Left lung (tissue), 4 donors: ENCODE measurements at regions not wholly inside any gene's neighbourhood (a gene's known extent, or its start where the extent isn't known, plus 50 kb on each side); places are given as distances from the start of the nearest gene placed in this dataset.
A peak's percentile ranks its signal among the peaks of the same experiment; 100 is the strongest.

Source experiments
- ATAC-seq: fragments of 200-7000 bp; cut with Tn5 transposase; one replicate; pipeline ENCODE4 v1.9.1; 2020; ENCODE audit warnings: moderate library complexity
- DNase-seq, 4 donors: peaks; one replicate each; pipeline ENCODE4 v3.0.0-alpha.2; 2013 to 2020
- H3K27ac ChIP-seq, 2 donors: fragments of 200-600 bp; sonication (generic) in 1 of 2; one replicate each; pipeline versions ENCODE4 v1.5.0 to v1.8.0; 2020 to 2021
- H3K27me3 ChIP-seq, 2 donors: fragments of 200-600 bp; sonication (generic) in 1 of 2; one replicate each; pipeline versions ENCODE4 v1.5.0 to v1.8.0; 2020 to 2021
- H3K36me3 ChIP-seq, 2 donors: fragments of 200-600 bp; sonication (generic) in 1 of 2; one replicate each; pipeline versions ENCODE4 v1.5.0 to v1.8.0; 2020 to 2021
- H3K4me1 ChIP-seq, 2 donors: fragments of 200-600 bp; one replicate each; pipeline ENCODE4 v1.8.0; 2021
- H3K4me3 ChIP-seq, 2 donors: fragments of 200-600 bp; sonication (generic) in 1 of 2; one replicate each; pipeline versions ENCODE4 v1.5.0 to v1.8.0; 2020 to 2021; ENCODE audit warnings: mild to moderate bottlenecking in 1 of 2
- H3K9me3 ChIP-seq, 2 donors: fragments of 200-600 bp; sonication (generic) in 1 of 2; one replicate each; pipeline versions ENCODE4 v1.5.0 to v1.8.0; 2020 to 2021
- CTCF ChIP-seq, 2 donors: fragments of 200-600 bp; sonication (generic) in 1 of 2; IDR thresholded peaks; one replicate each; pipeline versions ENCODE4 v1.5.0 to v1.8.0; 2021; ENCODE audit warnings: antibody characterized with exemption in 2 of 2
- intact Hi-C, 2 donors: fragments of 100-400 bp; cut with DNase I; formaldehyde crosslinking; loops; one replicate each; pipeline versions ENCODE4 v1.11.2 to v1.14.2; 2022
- donor health status: DM: no; HTN: yes; CAD: no.
- donor health status: DM: no; HTN: no; CAD: no.

GRCh38 chr11:119491753-119492510 is 69.0 kb upstream of the THY1 start:
- Histone ChIP-seq H3K36me3 (no peaks in the 10 kb centered on the region), H3K4me3 (no peak overlapping the region), H3K9me3 (no peaks in the 10 kb centered on the region), H3K4me1 (no peaks in the 10 kb centered on the region), H3K27me3 (peaks cover 0 to 9% of the 10 kb centered on the region in 2 donors), H3K27ac (no peak overlapping the region)
- TF ChIP-seq CTCF (IDR thresholded peaks at IDR 0.05): no peak
- ATAC-seq (no peak), DNase-seq (peak in 1 of 4 donors; percentile 61)
- intact Hi-C loops: no loop called here

- no peak overlapping the region for H3K4me3 ChIP-seq
- H3K27me3 ChIP-seq: peaks cover 0 to 6% of the 10 kb centered on the region in 2 donors
- H3K36me3 ChIP-seq: no peaks in the 10 kb centered on the region
- ATAC-seq (no peak), DNase-seq (no peak)
- no peaks in the 10 kb centered on the region for H3K9me3 ChIP-seq
- no peak overlapping the region for H3K27ac ChIP-seq
- intact Hi-C loops: no loop called here
- TF ChIP-seq CTCF (IDR thresholded peaks at IDR 0.05): no peak
- no peaks in the 10 kb centered on the region for H3K4me1 ChIP-seq
These were observed 67.5 kb upstream of the THY1 start for GRCh38 chr11:119490253-119491006.

- H3K4me1 ChIP-seq: no peaks in the 10 kb centered on the region
- no peaks in the 10 kb centered on the region for H3K9me3 ChIP-seq
- intact Hi-C loops: no loop called here
- no peak overlapping the region for H3K27ac ChIP-seq
- TF ChIP-seq CTCF (IDR thresholded peaks at IDR 0.05): no peak
- ATAC-seq (no peak), DNase-seq (peak in 1 of 4 donors; percentile 15)
- no peaks in the 10 kb centered on the region for H3K36me3 ChIP-seq
- no peaks in the 10 kb centered on the region for H3K27me3 ChIP-seq
- no peak overlapping the region for H3K4me3 ChIP-seq
These were observed 66.1 kb upstream of the THY1 start for GRCh38 chr11:119489087-119489486.

GRCh38 chr11:119488256-119488995 is 65.5 kb upstream of the THY1 start:
- H3K27ac ChIP-seq: no peak overlapping the region
- no peak for ATAC-seq
- no peak for TF ChIP-seq CTCF (IDR thresholded peaks at IDR 0.05)
- H3K27me3 ChIP-seq: no peaks in the 10 kb centered on the region
- no peaks in the 10 kb centered on the region for H3K36me3 ChIP-seq
- DNase-seq: peak in 2 of 4 donors; percentile 19 to 47
- H3K4me3 ChIP-seq: no peak overlapping the region
- intact Hi-C loops: no loop called here
- H3K9me3 ChIP-seq: no peaks in the 10 kb centered on the region
- H3K4me1 ChIP-seq: no peaks in the 10 kb centered on the region
